DOHH2 (cell line): ENCODE measurements at regions not wholly inside any gene's neighbourhood (a gene's known extent, or its start where the extent isn't known, plus 50 kb on each side); places are given as distances from the start of the nearest gene placed in this dataset.

Experiments
- CTCF ChIP-seq: fragments of 200-600 bp; sonication (generic); IDR thresholded peaks from one replicate; pipeline ENCODE4 v1.5.1; 2014; ENCODE audit warnings: antibody characterized with exemption, mild to moderate bottlenecking, low read depth, low read length; ENCODE audit not compliant: poor library complexity, severe bottlenecking
- EZH2phosphoT487 ChIP-seq: fragments of 200-600 bp; sonication (generic); IDR thresholded peaks from 2 replicates; pipeline ENCODE4 v1.6.1; 2017; ENCODE audit warnings: borderline replicate concordance, mild to moderate bottlenecking, antibody characterized with exemption, low read length, moderate library complexity, mixed read lengths

GRCh38 chr11:95715777-95716241 is 73.8 kb downstream of the FAM76B start:
- no peak for TF ChIP-seq CTCF
- TF ChIP-seq EZH2phosphoT487: no peak
